B cell (primary cell): ENCODE measurements at regions not wholly inside any gene's neighbourhood (a gene's known extent, or its start where the extent isn't known, plus 50 kb on each side); places are given as distances from the start of the nearest gene placed in this dataset.

Experiments used
- ATAC-seq: fragments of 200-7000 bp; cut with Tn5 transposase; one replicate; pipeline ENCODE4 v1.10.0; 2021; ENCODE audit warnings: low read depth, mild to moderate bottlenecking, moderate number of reproducible peaks, moderate library complexity
- CTCF ChIA-PET: fragments of 350-600 bp; sonication (Branson Sonifier 250); formaldehyde crosslinking; loops from one replicate; lab custom pipeline; 2021; ENCODE audit warnings: antibody characterized with exemption, inconsistent platforms; lab: Charles Lee
- POLR2A ChIA-PET: fragments of 350-600 bp; sonication (Branson Sonifier 250); formaldehyde crosslinking; loops from one replicate; lab custom pipeline; 2021; ENCODE audit warnings: antibody characterized with exemption; lab: Charles Lee
- DNase-seq: peaks from one replicate; pipeline ENCODE4 v3.0.0; 2013
- H2AFZ ChIP-seq: 2 replicates; pipeline ENCODE4 v1.6.1; 2012; ENCODE audit warnings: mild to moderate bottlenecking, low read depth, low read length; ENCODE audit not compliant: insufficient read depth, poor library complexity, severe bottlenecking
- H3K27ac ChIP-seq, 2 donors: 1 replicate in 1 of 2; 2 replicates in 1 of 2; pipeline ENCODE4 v1.5.1; 2012 to 2013; ENCODE audit warnings: low read length in 2 of 2, mild to moderate bottlenecking in 2 of 2, moderate library complexity in 1 of 2
- H3K27me3 ChIP-seq, 4 experiments: fragments of 200-600 bp in 1 of 4; sonication (generic) in 1 of 4; replicated peaks in 1 of 4; 1 replicate in 2 of 4; 2 replicates in 2 of 4; pipeline versions ENCODE4 v1.6.1 to v1.7.0; 2013 to 2016; ENCODE audit warnings: low read length in 3 of 4, mild to moderate bottlenecking in 2 of 4, mixed read lengths in 1 of 4, moderate library complexity in 1 of 4; ENCODE audit not compliant: insufficient read depth in 4 of 4, control insufficient read depth in 3 of 4; ENCODE audit errors: control extremely low read depth in 1 of 4
- H3K36me3 ChIP-seq, 2 experiments: replicated peaks in 1 of 2; 1 replicate in 1 of 2; 2 replicates in 1 of 2; pipeline versions ENCODE4 v1.6.1 to v1.7.1; 2013; ENCODE audit warnings: low read length in 1 of 2; ENCODE audit not compliant: insufficient read depth in 2 of 2, control insufficient read depth in 1 of 2; ENCODE audit errors: control extremely low read depth in 1 of 2, extremely low read depth in 1 of 2
- H3K4me1 ChIP-seq, 2 donors: fragments of 200-600 bp in 1 of 2; sonication (generic) in 1 of 2; 1 replicate in 1 of 2; 2 replicates in 1 of 2; pipeline versions ENCODE4 v1.5.1 to v1.6.1; 2013 to 2017; ENCODE audit warnings: low read length in 2 of 2; ENCODE audit not compliant: control insufficient read depth in 2 of 2, insufficient read depth in 2 of 2
- H3K4me2 ChIP-seq: replicated peaks from 2 replicates; pipeline ENCODE3; 2012; ENCODE audit warnings: mild to moderate bottlenecking, low read depth, low read length; ENCODE audit not compliant: poor library complexity, severe bottlenecking
- H3K4me3 ChIP-seq, 5 experiments: fragments of 200-600 bp in 1 of 5; sonication (generic) in 1 of 5; 1 replicate in 3 of 5; 2 replicates in 2 of 5; pipeline versions ENCODE4 v1.5.1 to v1.7.0; 2011 to 2016; ENCODE audit warnings: low read length in 4 of 5, mild to moderate bottlenecking in 4 of 5, low read depth in 2 of 5, control low read depth in 1 of 5, moderate library complexity in 1 of 5; ENCODE audit not compliant: insufficient read depth in 1 of 5; ENCODE audit errors: control extremely low read depth in 1 of 5, extremely low read depth in 1 of 5
- H3K79me2 ChIP-seq: fragments of 200-600 bp; sonication (generic); one replicate; pipeline ENCODE4 v1.6.0; 2016; ENCODE audit warnings: low read length; ENCODE audit not compliant: control insufficient read depth, insufficient read depth
- H3K9ac ChIP-seq: fragments of 200-600 bp; sonication (generic); 2 replicates; pipeline ENCODE4 v1.6.1; 2017; ENCODE audit warnings: mild to moderate bottlenecking, low read length, moderate library complexity
- H3K9me3 ChIP-seq, 3 donors: one replicate each; pipeline versions ENCODE4 v1.6.1 to v1.7.1; 2013; ENCODE audit warnings: low read length in 2 of 3; ENCODE audit not compliant: control insufficient read depth in 2 of 3, insufficient read depth in 1 of 3; ENCODE audit errors: control extremely low read depth in 1 of 3
- H4K20me1 ChIP-seq: 2 replicates; pipeline ENCODE4 v1.6.0; 2012; ENCODE audit warnings: mild to moderate bottlenecking, low read length; ENCODE audit not compliant: insufficient read depth, control insufficient read depth, poor library complexity, severe bottlenecking
- H3K27ac Mint-ChIP-seq: one replicate; pipeline ENCODE4 v1.8.0; 2021; ENCODE audit warnings: mixed read lengths
- H3K27me3 Mint-ChIP-seq: one replicate; pipeline ENCODE4 v1.8.0; 2021; ENCODE audit warnings: mixed read lengths
- H3K4me1 Mint-ChIP-seq: one replicate; pipeline ENCODE4 v1.8.0; 2021; ENCODE audit warnings: mixed read lengths
- H3K4me3 Mint-ChIP-seq: one replicate; pipeline ENCODE4 v1.8.0; 2021; ENCODE audit warnings: mixed read lengths
- H3K9me3 Mint-ChIP-seq: one replicate; pipeline ENCODE4 v1.8.0; 2022; ENCODE audit warnings: mixed read lengths; ENCODE audit not compliant: insufficient read depth
- EZH2 ChIP-seq: IDR thresholded peaks from 2 replicates; pipeline ENCODE4 v1.6.1; 2012; ENCODE audit warnings: borderline replicate concordance, low read depth, mild to moderate bottlenecking, moderate library complexity, low read length; ENCODE audit not compliant: insufficient read depth, poor library complexity, severe bottlenecking
- WGBS: methylation state at CpG from one replicate; pipeline ENCODE4 v1.1.5; 2013; ENCODE audit warnings: missing lambda C conversion rate; ENCODE audit not compliant: insufficient coverage; 5-methylcytosine and 5-hydroxymethylcytosine counted together
- intact Hi-C: fragments of 100-400 bp; cut with micrococcal nuclease; formaldehyde crosslinking; loops from one replicate; pipeline ENCODE4 v1.10.0; 2022
- TF ChIP-seq, protein P1 (sequence below): fragments of 200-600 bp; IDR thresholded peaks from one replicate; pipeline ENCODE4 v1.8.0; 2022; ENCODE audit warnings: antibody characterized with exemption, mild to moderate bottlenecking

- Mint-ChIP-seq H3K27ac (no peak overlapping the region), H3K9me3 (no peaks in the 10 kb centered on the region), H3K27me3 (peaks cover 28% of the 10 kb centered on the region), H3K4me3 (no peak overlapping the region), H3K4me1 (no peaks in the 10 kb centered on the region)
- intact Hi-C loops, result no loop called here
- Histone ChIP-seq H3K4me1 (no peaks in the 10 kb centered on the region), H3K27me3 (peaks cover 0 to 15% (median 9%) of the 10 kb centered on the region in 4 experiments), H3K9ac (no peak overlapping the region), H3K4me2 (no peak overlapping the region), H3K9me3 (peaks cover 0 to 4% (median 0%) of the 10 kb centered on the region in 3 donors), H3K4me3 (no peak overlapping the region), H3K27ac (no peak overlapping the region), H3K36me3 (no peaks in the 10 kb centered on the region), H3K79me2 (no peaks in the 10 kb centered on the region), H4K20me1 (no peaks in the 10 kb centered on the region), H2AFZ (no peak overlapping the region)
- no peak for ATAC-seq
- TF ChIP-seq, protein P1, sequence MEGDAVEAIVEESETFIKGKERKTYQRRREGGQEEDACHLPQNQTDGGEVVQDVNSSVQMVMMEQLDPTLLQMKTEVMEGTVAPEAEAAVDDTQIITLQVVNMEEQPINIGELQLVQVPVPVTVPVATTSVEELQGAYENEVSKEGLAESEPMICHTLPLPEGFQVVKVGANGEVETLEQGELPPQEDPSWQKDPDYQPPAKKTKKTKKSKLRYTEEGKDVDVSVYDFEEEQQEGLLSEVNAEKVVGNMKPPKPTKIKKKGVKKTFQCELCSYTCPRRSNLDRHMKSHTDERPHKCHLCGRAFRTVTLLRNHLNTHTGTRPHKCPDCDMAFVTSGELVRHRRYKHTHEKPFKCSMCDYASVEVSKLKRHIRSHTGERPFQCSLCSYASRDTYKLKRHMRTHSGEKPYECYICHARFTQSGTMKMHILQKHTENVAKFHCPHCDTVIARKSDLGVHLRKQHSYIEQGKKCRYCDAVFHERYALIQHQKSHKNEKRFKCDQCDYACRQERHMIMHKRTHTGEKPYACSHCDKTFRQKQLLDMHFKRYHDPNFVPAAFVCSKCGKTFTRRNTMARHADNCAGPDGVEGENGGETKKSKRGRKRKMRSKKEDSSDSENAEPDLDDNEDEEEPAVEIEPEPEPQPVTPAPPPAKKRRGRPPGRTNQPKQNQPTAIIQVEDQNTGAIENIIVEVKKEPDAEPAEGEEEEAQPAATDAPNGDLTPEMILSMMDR, result no peak
- no peak for TF ChIP-seq EZH2
- ChIA-PET CTCF (no interaction called here), POLR2A (no interaction called here)
- 70% methylated on average over 5 of the region's 7 CpGs for WGBS
- no peak for DNase-seq
These were observed 97.1 kb upstream of the UBAC2 start for GRCh38 chr13:99103536-99103935.

GRCh38 chr13:99104396-99104795 is 96.3 kb upstream of the UBAC2 start:
- intact Hi-C loops, result no loop called here
- WGBS, result 95% methylated on average over 8 of the region's 9 CpGs
- Histone ChIP-seq H3K4me1 (no peaks in the 10 kb centered on the region), H3K9me3 (peaks cover 0 to 7% (median 0%) of the 10 kb centered on the region in 3 donors), H3K27me3 (peaks cover 0 to 15% (median 9%) of the 10 kb centered on the region in 4 experiments), H4K20me1 (no peaks in the 10 kb centered on the region), H3K4me3 (no peak overlapping the region), H3K4me2 (no peak overlapping the region), H3K9ac (no peak overlapping the region), H3K79me2 (no peaks in the 10 kb centered on the region), H2AFZ (no peak overlapping the region), H3K27ac (no peak overlapping the region), H3K36me3 (no peaks in the 10 kb centered on the region)
- CTCF ChIA-PET, result no interaction called here
- Mint-ChIP-seq H3K27ac (no peak overlapping the region), H3K9me3 (no peaks in the 10 kb centered on the region), H3K4me1 (no peaks in the 10 kb centered on the region), H3K4me3 (no peak overlapping the region), H3K27me3 (peaks cover 31% of the 10 kb centered on the region)
- ATAC-seq (no peak), DNase-seq (no peak)
- POLR2A ChIA-PET, result no interaction called here
- TF ChIP-seq, protein P1, result no peak
- TF ChIP-seq EZH2, result no peak
